ENCODE measurements at regions not wholly inside any gene's neighbourhood (a gene's known extent, or its start where the extent isn't known, plus 50 kb on each side); places are given as distances from the start of the nearest gene placed in this dataset.

DNA sequence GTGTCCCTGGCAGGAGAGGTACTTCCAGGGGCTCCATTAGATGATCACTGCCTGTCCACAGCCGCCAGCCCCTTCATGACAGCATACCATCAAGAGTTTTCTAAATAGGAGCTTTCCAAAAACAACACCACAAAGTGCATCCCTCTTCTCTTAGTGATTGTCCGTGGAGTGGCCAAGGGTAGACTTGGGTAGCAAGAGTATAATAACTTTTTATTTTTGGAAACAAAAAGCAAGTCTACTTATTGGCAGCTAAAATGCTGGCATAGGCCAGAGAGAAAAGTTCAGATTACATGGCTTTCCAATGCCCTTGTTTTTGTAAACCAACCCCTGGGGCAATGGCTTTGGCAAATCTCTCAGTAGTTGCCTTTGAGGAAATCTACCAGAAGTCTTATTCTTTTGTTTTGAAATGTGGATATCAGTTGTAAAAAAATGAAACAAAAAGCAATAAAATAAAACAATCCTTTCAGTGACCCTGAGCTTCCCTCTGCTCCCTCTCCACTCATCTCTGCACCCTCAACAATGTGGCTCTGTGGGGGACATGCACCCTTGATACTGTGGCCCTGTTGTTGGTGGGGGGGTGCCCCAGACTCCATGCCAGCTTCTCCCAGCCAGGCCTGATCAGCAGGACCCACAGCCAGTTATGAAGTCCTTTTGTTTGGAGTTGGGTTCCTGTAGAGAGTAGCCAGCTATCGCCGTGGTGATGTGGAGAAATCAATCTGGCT is 294.1 kb downstream of the DLEU7 start:
- DNase-seq = no peak

DNA sequence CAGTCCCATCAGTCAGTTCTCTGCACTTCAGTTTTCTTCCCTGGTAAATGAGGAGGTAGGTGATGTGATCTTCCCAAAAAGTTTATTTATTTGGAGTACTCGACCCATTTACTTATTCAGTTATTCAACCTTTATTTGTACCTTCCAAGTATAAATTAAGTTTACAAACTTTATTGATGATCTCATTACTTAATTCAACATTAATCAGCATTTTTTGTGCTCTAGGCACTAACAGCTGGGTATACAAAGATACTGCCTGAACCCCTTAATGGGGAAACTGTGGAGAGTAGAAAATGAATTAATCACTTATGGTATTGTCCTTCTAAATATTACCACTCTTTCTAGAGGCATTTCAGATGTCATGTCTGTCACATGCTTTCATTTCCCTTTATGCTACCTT is 293.3 kb downstream of the DLEU7 start:
- no peak for DNase-seq

DNA sequence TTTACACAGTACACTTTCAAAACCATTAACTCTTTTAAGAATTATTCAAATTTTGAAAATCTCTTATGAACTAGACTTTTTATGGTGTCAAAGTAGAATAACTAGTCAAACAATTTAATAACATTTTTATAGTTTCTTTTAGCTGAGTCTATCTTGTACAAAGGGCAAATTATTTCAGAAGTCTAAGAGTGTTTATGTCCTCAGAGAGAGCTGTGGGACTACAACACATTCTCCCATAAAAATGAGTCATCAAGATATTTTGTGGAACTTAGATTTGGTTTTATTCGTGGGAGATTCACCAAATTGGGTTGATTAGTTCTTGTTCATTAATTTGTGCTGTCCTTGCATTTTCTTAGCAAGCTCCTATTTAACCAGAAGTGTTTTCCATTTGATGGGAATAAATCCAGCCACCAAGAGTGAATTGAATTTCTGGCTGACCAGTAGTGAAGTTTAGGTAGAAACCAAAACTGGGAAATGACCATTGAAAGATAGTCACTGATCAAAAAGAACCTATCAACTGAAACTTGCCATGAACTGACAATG is 291.0 kb downstream of the DLEU7 start:
- no peak for DNase-seq

DNA sequence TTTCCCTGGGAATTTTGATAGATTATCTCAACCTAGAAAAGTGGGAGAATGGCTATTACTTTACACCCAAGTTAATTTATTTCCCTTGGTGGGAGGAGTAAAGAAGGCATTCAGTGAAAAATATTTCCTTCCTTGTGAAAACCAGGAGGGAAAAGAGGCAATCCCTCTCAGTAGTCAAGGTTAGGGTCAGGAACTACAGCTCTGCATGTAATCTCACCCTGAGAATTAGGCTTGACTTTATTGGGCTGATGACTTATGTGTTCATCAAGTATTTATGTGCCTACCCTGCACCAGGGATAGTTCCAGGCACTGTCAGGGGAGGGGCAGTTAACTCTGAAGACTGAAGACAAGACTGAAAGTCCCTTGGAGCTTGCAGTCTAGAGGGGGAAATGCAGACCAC is 281.8 kb downstream of the DLEU7 start:
- DNase-seq = no peak

DNA sequence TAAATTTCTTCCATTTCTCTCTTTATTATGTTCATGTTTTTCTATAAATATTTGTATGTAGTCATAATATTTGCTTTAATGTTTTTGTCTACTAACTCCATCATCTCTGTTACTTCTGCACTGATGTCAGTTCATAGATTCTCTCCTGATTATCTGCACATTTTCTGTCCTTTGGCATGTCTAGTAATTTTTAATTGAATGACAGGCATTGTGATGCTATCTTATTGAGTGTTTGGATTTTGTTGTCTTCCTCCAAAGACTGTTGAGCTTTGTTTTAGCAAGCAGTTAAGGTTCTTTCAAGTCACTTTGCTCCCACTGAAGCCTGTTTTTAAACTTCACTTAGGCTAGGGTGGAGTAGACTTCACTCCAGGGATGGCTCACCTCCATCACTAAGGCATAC is 276.8 kb downstream of the DLEU7 start:
- no peak for DNase-seq

DNA sequence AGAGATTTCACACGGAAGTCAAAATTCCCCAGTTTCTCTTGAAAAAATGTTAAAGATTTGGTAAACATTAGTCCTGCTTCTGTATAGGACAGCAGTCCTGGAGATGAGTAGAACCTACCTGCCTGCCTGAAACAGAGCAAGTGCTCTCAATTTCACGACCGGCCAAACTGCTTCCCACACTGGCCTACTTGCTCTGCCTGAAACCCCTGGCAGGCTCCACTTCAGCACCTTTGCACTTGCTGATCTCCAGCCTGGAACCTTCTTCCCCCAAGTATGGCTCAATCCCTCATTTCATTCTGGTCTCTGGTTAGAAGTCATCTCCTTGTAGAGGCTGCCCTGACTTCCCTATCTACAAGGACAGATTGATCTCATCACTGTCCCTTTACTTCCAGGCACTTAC is 271.4 kb downstream of the DLEU7 start:
- DNase-seq = no peak

DNA sequence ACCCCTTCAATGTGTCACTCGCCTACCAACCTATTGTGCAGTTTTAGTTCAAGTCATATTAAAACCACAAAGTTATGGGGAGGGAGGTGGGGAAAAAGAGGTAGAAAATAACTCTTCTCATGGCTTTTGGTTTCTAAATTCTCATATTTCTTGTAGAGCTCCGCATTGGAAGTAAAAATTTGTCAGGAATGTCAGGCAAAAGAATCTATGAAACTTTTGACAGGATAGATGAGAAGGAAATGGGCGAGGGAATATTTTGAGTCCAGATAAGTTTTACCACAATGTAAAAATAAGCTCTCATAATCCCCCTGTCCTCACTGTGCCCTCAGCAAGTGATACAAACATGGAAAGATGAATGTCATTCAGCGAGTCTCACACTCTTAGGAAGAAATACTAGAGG is 270.4 kb downstream of the DLEU7 start:
- no peak for DNase-seq

DNA sequence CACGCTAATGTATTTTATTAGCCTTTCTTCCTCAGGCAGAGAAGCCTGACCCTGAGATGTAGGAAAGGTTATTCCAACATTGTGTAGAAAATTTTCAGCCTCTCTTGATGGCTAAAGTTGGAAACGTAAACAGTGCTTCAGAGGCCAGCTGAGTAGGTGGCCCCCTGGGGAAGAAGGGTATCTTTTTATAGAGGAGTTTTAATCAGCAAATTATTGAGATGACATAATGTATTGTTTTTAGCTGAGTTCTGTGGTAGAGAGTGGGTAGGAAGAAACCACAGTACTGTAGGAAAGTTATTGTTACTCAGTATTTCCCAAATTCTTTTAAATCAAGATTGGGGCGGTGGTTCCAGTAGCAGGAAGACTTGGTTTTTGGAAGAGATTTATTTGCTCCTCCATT is 268.8 kb downstream of the DLEU7 start:
- no peak for DNase-seq

DNA sequence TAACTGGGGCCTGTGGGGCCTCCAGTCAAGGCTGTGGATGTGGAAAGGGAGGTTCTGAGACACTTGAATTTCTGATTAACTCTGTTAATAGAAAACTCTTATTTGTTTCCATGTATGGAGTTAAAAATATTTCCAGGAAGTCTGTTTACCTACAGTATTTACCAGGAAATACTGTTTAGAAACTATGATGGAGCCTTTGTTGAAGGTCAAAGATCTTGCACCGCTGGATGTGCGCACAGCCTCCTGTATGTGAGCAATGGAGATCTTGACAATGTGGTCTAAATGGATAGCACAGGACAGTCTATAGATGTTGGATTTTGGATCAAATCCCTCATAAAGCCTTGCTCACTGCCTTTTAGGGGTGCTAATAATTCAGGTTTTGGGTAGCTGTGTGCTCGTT is 268.4 kb downstream of the DLEU7 start:
- DNase-seq = no peak

DNA sequence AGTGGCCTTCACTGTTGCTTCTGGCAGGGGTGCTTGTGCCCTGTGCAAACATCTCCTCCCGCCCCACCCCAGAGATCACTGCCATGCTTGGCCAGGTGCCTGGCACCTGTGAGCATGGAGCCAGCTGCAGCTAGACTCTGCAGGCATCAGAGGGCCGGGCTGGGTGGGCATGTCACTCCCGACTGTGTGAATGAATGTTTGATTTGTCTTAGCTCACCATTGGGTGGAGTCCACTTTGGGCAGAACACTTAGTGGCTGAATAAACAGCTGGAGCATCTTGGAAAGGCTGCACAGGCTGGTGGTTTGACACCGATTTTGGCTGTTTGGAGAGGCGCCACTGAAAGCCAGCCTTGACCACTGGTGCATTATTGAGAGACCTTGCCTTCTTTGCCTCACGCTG is 267.3 kb downstream of the DLEU7 start:
- DNase-seq = no peak

DNA sequence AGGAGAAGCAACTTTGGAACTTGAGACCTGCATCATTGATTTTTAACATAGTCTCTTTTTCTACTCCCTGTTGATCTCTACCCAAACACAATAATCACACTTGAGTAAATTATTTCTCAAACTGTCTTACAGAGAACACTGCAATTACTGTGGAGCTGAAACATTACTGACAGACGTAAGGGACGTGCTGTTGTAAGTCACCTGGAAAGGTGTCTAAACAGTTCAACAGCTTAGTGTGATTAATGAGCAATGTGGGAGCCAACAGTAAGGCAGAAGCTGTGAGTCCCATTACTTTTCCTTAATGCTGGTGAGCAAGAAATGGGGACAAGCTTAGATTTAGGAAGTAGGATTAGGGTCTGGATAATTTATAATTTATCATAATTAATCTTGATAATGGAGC is 265.7 kb downstream of the DLEU7 start:
- no peak for DNase-seq

DNA sequence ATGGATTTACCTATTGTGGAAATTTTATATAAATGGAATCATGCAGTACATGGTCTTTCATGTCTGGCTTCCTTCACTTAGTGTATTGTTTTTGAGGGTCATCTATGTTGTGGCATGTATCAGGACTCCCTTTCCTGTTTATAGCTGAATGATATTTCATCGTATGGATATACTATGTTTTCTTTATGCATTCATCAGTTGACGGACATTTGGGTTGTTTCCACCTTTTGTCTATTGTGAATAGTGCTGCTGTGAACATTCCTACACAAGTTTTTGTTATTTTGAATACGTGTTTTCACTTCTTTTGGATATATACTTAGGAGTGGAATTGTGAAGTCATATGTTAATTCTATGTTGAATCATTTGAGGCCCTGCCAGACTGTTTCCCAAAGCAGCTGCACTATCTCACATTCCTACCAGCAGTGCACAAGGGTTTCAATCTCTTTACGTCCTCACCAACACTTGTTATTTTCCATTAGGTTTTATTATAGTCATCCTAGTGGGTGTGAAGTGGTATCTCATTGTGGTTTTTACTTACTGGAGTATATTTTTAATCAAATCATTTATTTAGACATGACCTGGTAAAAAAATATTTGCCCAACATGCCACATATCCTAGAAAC is 262.7 kb downstream of the DLEU7 start:
- no peak for DNase-seq

DNA sequence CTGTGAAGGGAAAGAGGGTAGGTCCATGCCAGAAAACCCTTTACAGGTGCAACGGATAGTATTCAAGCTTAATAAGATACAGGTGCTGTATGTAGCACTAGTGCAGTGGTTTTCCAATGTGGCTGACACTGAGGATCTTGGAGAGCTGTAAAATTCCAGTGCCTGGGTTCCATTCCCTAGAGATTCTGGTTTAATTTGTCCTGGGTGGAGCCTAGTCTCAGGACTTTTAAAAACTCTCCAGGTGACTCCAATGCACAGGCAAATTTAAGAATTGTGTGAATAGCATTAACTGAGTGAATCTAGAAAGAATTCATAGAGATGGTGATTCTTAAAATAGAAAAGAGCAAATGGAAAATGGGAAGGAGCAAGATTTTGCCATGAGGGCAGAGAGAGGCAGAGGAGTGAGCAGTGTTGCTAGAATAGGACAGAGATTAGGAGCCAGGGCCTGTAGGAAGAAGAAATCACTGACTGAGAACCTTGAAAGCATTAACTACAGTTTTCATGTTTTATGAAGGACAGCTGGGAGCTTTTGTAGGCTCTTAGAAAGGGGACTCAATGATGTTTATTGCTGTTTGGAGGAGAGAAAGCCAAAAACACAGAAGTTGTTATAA is 261.8 kb downstream of the DLEU7 start:
- DNase-seq = no peak

DNA sequence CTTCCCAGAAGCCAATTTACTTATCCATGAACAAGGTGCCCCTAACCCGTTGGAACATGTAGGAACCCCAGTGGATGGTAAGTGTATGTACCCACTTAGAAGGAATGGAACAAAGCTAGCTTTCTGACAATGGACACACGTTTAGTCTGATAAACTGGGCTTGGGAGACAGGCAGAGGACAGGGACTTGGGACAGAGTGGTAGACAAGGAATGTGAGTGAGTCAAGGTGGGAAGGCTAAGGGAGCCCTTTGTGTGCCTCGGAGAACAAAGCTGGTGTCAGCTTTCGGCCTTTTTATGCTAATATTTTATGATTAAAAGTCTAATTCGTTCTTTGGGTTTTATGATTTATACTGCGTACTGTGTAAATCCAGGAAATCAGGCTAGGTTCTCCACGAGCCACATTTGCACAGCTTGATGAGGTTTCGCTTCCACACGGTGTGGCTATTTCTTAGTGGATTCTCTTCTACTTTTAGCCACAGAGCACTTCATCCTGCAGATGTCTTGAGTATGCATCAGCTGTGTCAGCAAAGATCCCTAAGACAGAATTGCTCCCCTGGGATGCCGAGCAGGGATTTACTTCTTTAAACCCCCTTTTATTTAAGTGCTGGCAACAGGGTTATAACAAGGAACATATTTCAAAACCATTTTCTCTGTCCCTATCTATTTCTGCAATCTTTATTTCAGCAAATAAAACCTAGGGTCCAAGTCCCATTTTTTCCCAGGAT is 258.5 kb downstream of the DLEU7 start:
- DNase-seq = no peak

DNA sequence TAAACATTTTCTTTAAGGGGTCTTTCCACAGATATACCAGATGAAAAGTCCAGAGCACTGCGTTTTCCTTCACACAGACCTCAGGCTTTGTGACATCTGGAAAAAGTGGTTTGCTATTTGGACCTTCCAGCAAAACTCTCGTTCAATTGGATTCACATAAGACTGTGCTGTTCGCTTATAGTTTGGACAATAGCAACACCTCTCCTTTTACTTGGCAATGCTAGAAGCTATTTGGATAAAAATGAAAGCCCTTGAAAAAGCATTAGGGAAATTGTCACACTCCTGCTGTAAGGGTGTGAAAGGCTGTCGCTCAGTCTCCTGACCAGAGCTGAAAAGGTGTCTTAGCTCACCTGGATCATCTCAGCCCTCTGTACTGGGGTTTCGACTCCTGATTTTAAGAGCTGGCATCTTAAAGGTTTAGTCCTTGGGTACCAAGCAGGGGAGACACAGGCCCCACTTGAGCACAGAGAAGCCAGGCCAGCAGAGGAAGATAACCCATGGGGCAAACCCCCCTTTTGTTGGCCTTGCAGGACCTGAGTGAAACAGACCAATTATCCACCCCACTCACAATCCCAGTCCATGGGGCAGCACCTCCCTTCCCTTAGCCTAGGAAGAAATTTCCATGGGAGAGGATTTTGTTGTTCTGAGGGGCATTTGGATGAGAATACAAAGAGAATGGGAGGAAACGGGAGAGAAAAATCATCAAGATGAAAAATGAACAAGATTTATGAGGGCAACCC is 257.6 kb downstream of the DLEU7 start:
- no peak for DNase-seq

DNA sequence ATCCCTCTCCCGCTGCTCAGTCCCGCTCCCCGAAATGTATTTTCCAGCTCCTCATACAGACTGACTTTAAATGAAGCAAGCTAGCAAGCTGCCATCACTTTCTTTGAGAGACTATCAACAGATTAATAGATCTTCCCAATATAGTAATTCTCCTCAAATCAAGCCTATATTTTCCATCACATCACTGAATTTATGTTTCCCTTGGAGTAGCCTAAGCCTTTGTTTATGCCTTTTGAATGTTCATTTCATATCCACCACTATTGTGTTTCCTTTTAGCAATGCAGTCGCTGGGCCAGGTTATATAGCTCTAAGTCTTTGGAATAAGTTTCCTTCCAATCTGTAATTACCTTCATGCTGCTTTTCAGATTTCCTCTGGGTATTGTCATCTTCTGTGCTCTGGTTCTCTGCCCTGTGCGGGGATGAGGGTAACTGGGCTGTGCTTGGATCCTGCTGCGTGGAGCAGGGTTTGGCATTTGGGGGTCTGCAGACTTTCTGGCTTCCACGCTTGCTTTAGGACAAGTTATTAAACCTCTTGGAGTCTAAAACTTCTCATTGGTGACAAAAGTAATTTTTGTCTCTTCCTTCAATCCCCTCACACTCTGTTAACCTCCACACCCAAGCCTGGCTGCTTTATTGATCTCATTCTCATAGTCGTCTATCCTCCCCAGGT is 256.9 kb downstream of the DLEU7 start:
- DNase-seq = no peak

DNA sequence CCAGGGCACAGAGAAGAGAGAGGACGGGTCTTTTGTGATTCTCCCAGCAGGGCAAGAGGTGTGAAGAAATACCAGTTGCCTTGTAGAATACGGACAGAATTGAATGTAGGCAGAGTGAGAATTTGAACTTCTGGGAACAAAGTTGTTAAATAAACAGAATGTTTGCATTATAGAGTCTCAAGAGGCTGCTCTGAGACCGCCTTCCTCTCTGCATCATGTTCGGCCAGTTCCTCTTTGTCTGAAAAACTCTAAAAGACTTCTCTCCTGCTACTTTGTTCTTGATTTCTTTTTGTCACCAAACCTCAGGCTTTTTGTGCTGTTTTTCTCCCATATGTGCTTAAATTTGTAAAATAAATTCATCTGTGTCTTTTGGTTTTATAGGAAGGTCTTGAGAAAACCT is 256.4 kb downstream of the DLEU7 start:
- DNase-seq = no peak

DNA sequence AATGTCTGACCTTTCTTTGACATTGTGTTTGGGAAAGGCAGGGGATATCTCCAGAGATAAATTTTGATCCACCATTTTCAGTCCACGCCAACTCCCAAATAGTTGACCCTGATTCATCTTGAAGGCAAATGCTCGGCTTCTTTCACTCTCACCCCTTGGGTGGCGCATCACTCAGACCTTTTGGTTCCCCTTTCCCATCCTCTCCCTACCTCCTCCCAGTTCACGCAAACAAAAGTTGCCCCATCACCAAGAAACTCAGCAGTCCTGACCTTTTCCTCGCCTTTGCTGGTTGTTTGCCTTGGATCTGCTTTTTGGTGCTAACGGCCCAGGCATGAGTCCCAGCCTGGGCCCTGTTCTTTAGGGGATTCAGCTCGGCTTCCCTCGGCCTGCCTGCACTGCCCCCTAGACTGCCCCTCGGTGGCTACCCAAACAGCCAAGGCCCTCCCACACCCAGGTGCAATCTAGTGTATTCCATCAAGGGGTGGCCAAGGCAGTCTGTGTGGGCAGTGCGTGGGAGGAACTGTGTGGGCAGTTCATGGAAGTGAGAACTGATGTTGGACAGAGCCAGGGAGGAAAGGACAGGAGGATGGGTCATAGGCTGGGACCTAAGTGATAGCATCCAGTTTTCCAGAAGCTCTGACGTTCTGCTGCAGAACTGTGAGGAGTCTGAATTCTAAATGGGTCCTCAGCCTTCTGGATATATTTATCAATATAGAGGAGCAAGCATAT is 255.7 kb downstream of the DLEU7 start:
- no peak for DNase-seq

DNA sequence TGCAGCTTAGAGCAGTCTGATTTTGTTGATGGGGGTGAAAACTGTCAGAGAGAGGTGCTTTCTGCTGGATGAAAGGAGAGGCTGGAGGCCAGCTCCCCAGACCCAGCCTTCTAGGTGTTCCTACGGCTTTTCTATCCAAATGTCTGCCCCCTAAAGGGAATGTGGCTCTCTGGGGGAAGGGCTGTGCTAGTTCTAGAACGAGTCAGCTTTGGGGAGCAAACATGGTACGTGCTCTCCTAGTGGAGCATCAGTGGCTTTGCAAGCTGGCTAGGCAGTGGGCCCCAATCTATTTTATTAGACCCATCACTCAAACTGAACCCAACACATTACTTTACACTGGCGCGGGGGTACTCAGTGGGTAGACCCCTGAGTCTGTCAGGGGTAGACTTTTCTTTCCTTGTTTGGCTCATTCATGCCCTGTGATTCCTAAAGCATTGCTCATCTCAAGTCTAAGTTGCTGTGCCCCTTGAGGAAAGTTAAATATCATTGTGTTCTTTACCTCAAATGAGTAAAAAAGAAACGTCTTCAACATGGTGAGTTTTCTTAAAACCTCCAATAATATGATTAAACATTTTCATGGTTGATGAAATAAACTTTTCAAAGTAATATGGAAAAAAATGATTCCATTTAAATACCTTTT is 254.9 kb downstream of the DLEU7 start:
- DNase-seq = no peak

DNA sequence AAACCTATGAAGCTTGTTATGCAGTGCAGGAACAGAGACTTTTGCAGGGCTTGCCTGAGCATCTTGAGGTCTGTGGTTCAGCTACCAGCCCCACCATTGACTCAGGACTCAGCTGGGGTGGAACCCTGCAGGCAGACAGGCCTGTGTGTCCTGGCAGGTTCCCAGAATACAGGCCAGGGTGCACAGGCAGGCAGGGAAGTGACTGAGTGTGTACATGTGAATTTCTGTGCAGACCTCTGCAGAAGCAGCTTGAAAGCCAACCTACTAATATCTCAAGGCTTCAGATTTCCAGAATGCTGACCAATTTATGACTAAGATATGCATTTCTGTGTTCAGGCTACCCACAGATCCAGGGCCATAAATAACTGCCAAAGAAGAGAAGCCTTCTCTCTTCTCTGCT is 254.4 kb downstream of the DLEU7 start:
- no peak for DNase-seq

All from anterior cingulate cortex (tissue), 58 donors.